IMR-90 (cell line): ENCODE measurements at regions not wholly inside any gene's neighbourhood (a gene's known extent, or its start where the extent isn't known, plus 50 kb on each side); places are given as distances from the start of the nearest gene placed in this dataset.

Source experiments
- ATAC-seq: fragments of 200-7000 bp; cut with Tn5 transposase; 2 replicates; pipeline ENCODE4 v1.9.1; 2020; ENCODE audit warnings: low read depth, mild to moderate bottlenecking, moderate library complexity
- BruUV-seq: library from RNA; stranded (reverse); fragments of 400-500 nt; replicated peaks from 2 replicates; lab custom pipeline; 2021; lab: Mats Ljungman, UMichigan
- CTCF ChIA-PET: fragments of 300-600 bp; formaldehyde crosslinking; extraction: SDS; loops from one replicate; lab custom pipeline; 2021; ENCODE audit warnings: antibody characterized with exemption; lab: Yijun Ruan, JAX
- POLR2A ChIA-PET: fragments of 300-600 bp; sonication (Branson Sonifier 250); formaldehyde crosslinking; loops from one replicate; lab custom pipeline; 2022; ENCODE audit warnings: antibody characterized with exemption; ENCODE audit not compliant: unreplicated experiment; lab: Charles Lee
- DNase-seq: peaks from one replicate; pipeline ENCODE4 v3.0.0; 2013
- H2AFZ ChIP-seq: replicated peaks from 2 replicates; pipeline ENCODE3; 2013; ENCODE audit warnings: low read length, mild to moderate bottlenecking; ENCODE audit not compliant: poor library complexity
- H2AK5ac ChIP-seq: 2 replicates; pipeline ENCODE4 v1.6.1; 2013; ENCODE audit warnings: low read depth, low read length, inconsistent platforms
- H2AK9ac ChIP-seq: replicated peaks from 2 replicates; pipeline ENCODE3; 2013; ENCODE audit warnings: mild to moderate bottlenecking, low read depth, low read length, moderate library complexity; ENCODE audit not compliant: poor library complexity
- H2BK120ac ChIP-seq: 2 replicates; pipeline ENCODE4 v1.6.1; 2013; ENCODE audit warnings: low read depth, low read length, inconsistent platforms
- H2BK15ac ChIP-seq: 3 replicates; pipeline ENCODE4 v1.6.1; 2013; ENCODE audit warnings: low read depth, low read length, inconsistent platforms
- H2BK20ac ChIP-seq: 2 replicates; pipeline ENCODE4 v1.6.1; 2013; ENCODE audit warnings: low read depth, mild to moderate bottlenecking, inconsistent platforms, low read length, moderate library complexity
- H2BK5ac ChIP-seq: 2 replicates; pipeline ENCODE4 v1.6.1; 2013; ENCODE audit warnings: mild to moderate bottlenecking, low read depth, low read length, inconsistent platforms; ENCODE audit not compliant: poor library complexity, severe bottlenecking
- H3K14ac ChIP-seq: replicated peaks from 2 replicates; pipeline ENCODE4 v1.6.1; 2013; ENCODE audit warnings: low read depth, low read length, inconsistent platforms
- H3K18ac ChIP-seq: 2 replicates; pipeline ENCODE4 v1.6.1; 2013; ENCODE audit warnings: low read depth, low read length, control low read depth
- H3K23ac ChIP-seq: 2 replicates; pipeline ENCODE4 v1.6.1; 2013; ENCODE audit warnings: low read depth, low read length, inconsistent platforms
- H3K27ac ChIP-seq: 2 replicates; pipeline ENCODE4 v1.5.1; 2013; ENCODE audit warnings: mild to moderate bottlenecking, control low read depth, low read length; ENCODE audit not compliant: insufficient read depth
- H3K27me3 ChIP-seq: 2 replicates; pipeline ENCODE4 v1.6.1; 2013; ENCODE audit warnings: low read length; ENCODE audit not compliant: control insufficient read depth, insufficient read depth
- H3K36me3 ChIP-seq: 2 replicates; pipeline ENCODE4 v1.6.1; 2013; ENCODE audit warnings: low read length, mixed read lengths; ENCODE audit not compliant: control insufficient read depth, insufficient read depth
- H3K4ac ChIP-seq: 2 replicates; pipeline ENCODE4 v1.6.1; 2013; ENCODE audit warnings: low read depth, low read length, inconsistent platforms
- H3K4me1 ChIP-seq: 2 replicates; pipeline ENCODE4 v1.6.1; 2013; ENCODE audit warnings: low read length, mixed read lengths; ENCODE audit not compliant: control insufficient read depth, insufficient read depth
- H3K4me2 ChIP-seq: 2 replicates; pipeline ENCODE4 v1.6.1; 2013; ENCODE audit warnings: low read depth, mild to moderate bottlenecking, control low read depth, low read length, moderate library complexity
- H3K4me3 ChIP-seq: 2 replicates; pipeline ENCODE4 v1.5.1; 2013; ENCODE audit warnings: low read depth, mild to moderate bottlenecking, control low read depth, low read length, moderate library complexity; ENCODE audit not compliant: insufficient read depth
- H3K56ac ChIP-seq: 2 replicates; pipeline ENCODE4 v1.6.1; 2013; ENCODE audit warnings: low read length, inconsistent platforms; ENCODE audit not compliant: insufficient read depth; ENCODE audit errors: extremely low read depth
- H3K79me1 ChIP-seq, 2 experiments: 2 replicates each; pipeline ENCODE4 v1.6.1; 2013; ENCODE audit warnings: low read length in 2 of 2, inconsistent platforms in 1 of 2, low read depth in 1 of 2
- H3K9ac ChIP-seq: 2 replicates; pipeline ENCODE4 v1.6.1; 2013; ENCODE audit warnings: low read depth, low read length, control low read depth
- H3K9me1 ChIP-seq: 2 replicates; pipeline ENCODE4 v1.6.1; 2013; ENCODE audit warnings: low read length, inconsistent platforms; ENCODE audit not compliant: insufficient read depth
- H3K9me3 ChIP-seq: 2 replicates; pipeline ENCODE4 v1.6.1; 2013; ENCODE audit warnings: low read length; ENCODE audit not compliant: control insufficient read depth, insufficient read depth
- H4K20me1 ChIP-seq: 2 replicates; pipeline ENCODE4 v1.6.1; 2013; ENCODE audit warnings: low read length, inconsistent platforms; ENCODE audit not compliant: insufficient read depth
- H4K5ac ChIP-seq: 2 replicates; pipeline ENCODE4 v1.6.1; 2013; ENCODE audit warnings: mild to moderate bottlenecking, low read depth, low read length, control low read depth
- H4K8ac ChIP-seq, 2 experiments: 2 replicates each; pipeline ENCODE4 v1.6.1; 2013; ENCODE audit warnings: low read depth in 2 of 2, low read length in 2 of 2, control low read depth in 1 of 2, inconsistent platforms in 1 of 2
- H4K91ac ChIP-seq: 2 replicates; pipeline ENCODE4 v1.6.1; 2013; ENCODE audit warnings: low read depth, low read length, inconsistent platforms; ENCODE audit not compliant: insufficient read depth
- CEBPB ChIP-seq: IDR thresholded peaks from 2 replicates; pipeline ENCODE4 v1.6.1; 2012; ENCODE audit warnings: low read depth, low read length, improper control_type of control experiment
- RAD21 ChIP-seq: IDR thresholded peaks from 2 replicates; pipeline ENCODE4 v1.6.1; 2012; ENCODE audit warnings: low read length, improper control_type of control experiment
- SMC3 ChIP-seq: fragments of 150-350 bp; IDR thresholded peaks from 2 replicates; pipeline ENCODE4 v1.6.1; 2016; ENCODE audit warnings: low read depth, mild to moderate bottlenecking, antibody characterized with exemption, low read length, moderate library complexity
- WGBS, 2 experiments: methylation state at CpG; one replicate each; pipeline versions ENCODE4 v1.1.5 to v1.1.7; 2013; ENCODE audit warnings: missing lambda C conversion rate in 2 of 2; ENCODE audit not compliant: insufficient read length in 1 of 2; ENCODE audit errors: extremely low coverage in 2 of 2; 5-methylcytosine and 5-hydroxymethylcytosine counted together
- dilution Hi-C: fragments of 300-500 bp; cut with HindIII; formaldehyde crosslinking; loops from one replicate; pipeline ENCODE4 v1.14.3; 2018; ENCODE audit warnings: low sequenced_read_pairs; ENCODE audit not compliant: unreplicated experiment
- in situ Hi-C: fragments of 300-500 bp; cut with MboI; formaldehyde crosslinking; loops from 3 replicates; pipeline ENCODE4 v1.14.3; 2019; ENCODE audit warnings: low sequenced_read_pairs, inconsistent platforms, mixed read lengths
- intact Hi-C: fragments of 100-400 bp; cut with micrococcal nuclease; formaldehyde crosslinking; loops from 2 replicates; pipeline ENCODE4 v1.10.0; 2022

DNA sequence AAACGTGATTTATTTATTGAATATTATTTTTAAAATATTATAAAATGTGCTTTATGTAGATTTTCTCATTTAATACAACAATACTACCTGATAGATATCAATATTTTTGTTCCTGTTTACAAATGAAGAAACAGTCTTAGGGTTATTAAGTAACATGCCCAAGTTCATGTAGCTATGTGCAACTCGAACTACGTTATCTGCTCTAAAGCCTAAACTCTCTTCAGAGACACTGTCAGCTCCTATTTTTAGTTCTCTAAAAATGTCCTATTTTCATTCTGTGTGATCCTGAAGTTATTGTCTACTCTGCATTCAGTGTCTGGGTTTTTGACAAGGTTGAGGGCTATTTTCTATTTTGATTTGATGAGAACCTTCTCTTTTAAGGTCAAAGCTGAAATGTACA is 550.1 kb upstream of the B3GALT2 start:
- Histone ChIP-seq H2BK15ac (no peak overlapping the region), H4K8ac (no peak overlapping the region), H3K9me3 (no peaks in the 10 kb centered on the region; the same call in 1 of the 2 replicates), H3K23ac (no peak overlapping the region), H2BK120ac (no peak overlapping the region), H3K9ac (no peak overlapping the region), H2BK20ac (no peak overlapping the region), H3K56ac (no peak overlapping the region), H2AFZ (no peak overlapping the region), H3K27me3 (no peaks in the 10 kb centered on the region), H4K91ac (no peak overlapping the region), H3K4ac (no peak overlapping the region), H4K20me1 (no peaks in the 10 kb centered on the region), H2BK5ac (no peak overlapping the region), H2AK9ac (no peak overlapping the region), H3K9me1 (no peaks in the 10 kb centered on the region), H3K4me3 (no peak overlapping the region), H3K27ac (no peak overlapping the region), H4K5ac (no peak overlapping the region), H3K18ac (no peak overlapping the region), H3K36me3 (no peaks in the 10 kb centered on the region), H3K14ac (no peak overlapping the region), H2AK5ac (no peak overlapping the region), H3K79me1 (no peaks in the 10 kb centered on the region), H3K4me2 (no peak overlapping the region), H3K4me1 (peaks cover 3% of the 10 kb centered on the region)
- POLR2A ChIA-PET, result no interaction called here
- BruUV-seq, result no TSS peak
- WGBS, 2 experiments, result no CpG with 5 or more reads among the region's 3 CpGs
- DNase-seq (no peak), ATAC-seq (no peak)
- CTCF ChIA-PET, result no interaction called here
- intact Hi-C loops, result no loop called here
- in situ Hi-C loops, result no loop called here
- dilution Hi-C loops, result no loop called here
- TF ChIP-seq RAD21 (no peak), CEBPB (no peak), SMC3 (no peak)
